ENCODE measurements at regions not wholly inside any gene's neighbourhood (a gene's known extent, or its start where the extent isn't known, plus 50 kb on each side); places are given as distances from the start of the nearest gene placed in this dataset.
"Not testable (repeated sequence)": the region's sequence is repeated elsewhere in the genome, so short reads cannot be mapped to it uniquely, and the experiment has no call there.

GRCh38 chr9:33623658-33624586, 99.9 kb downstream of the ANKRD18B start:
- DNase-seq (ENCODE audit: low read depth, low spot score), result peak; percentile 40

- DNase-seq (ENCODE audit: low read depth, low spot score), result not testable (repeated sequence)
These were observed 104.3 kb downstream of the ANKRD18B start for GRCh38 chr9:33628318-33628717.

GRCh38 chr9:33628865-33629410, 104.9 kb downstream of the ANKRD18B start:
- no peak for DNase-seq (ENCODE audit: low read depth, low spot score)

- DNase-seq (ENCODE audit: low read depth, low spot score), result no peak
These were observed 109.6 kb downstream of the ANKRD18B start for GRCh38 chr9:33633636-33634035.

GRCh38 chr9:33637881-33638280, 113.8 kb downstream of the ANKRD18B start:
- DNase-seq (ENCODE audit: low read depth, low spot score), result no peak

- DNase-seq (ENCODE audit: low read depth, low spot score), result no peak
These were observed 114.4 kb downstream of the ANKRD18B start for GRCh38 chr9:33638391-33638915.

- DNase-seq (ENCODE audit: low read depth, low spot score), result no peak
These were observed 121.7 kb downstream of the ANKRD18B start for GRCh38 chr9:33645706-33646105.

GRCh38 chr9:33649463-33649862, 125.4 kb downstream of the ANKRD18B start:
- no peak for DNase-seq (ENCODE audit: low read depth, low spot score)

GRCh38 chr9:33651125-33651524, 127.1 kb downstream of the ANKRD18B start:
- DNase-seq (ENCODE audit: low read depth, low spot score), result no peak

GRCh38 chr9:33659921-33660320, 135.4 kb upstream of the PRSS3 start:
- no peak for DNase-seq (ENCODE audit: low read depth, low spot score)

GRCh38 chr9:33660772-33661171, 134.6 kb upstream of the PRSS3 start:
- no peak for DNase-seq (ENCODE audit: low read depth, low spot score)

GRCh38 chr9:33661176-33661575, 134.2 kb upstream of the PRSS3 start:
- no peak for DNase-seq (ENCODE audit: low read depth, low spot score)

GRCh38 chr9:33662871-33663270, 132.5 kb upstream of the PRSS3 start:
- DNase-seq (ENCODE audit: low read depth, low spot score), result no peak

GRCh38 chr9:33676194-33676745, 119.1 kb upstream of the PRSS3 start:
- not testable (repeated sequence) for DNase-seq (ENCODE audit: low read depth, low spot score)

- DNase-seq (ENCODE audit: low read depth, low spot score), result no peak
These were observed 118.4 kb upstream of the PRSS3 start for GRCh38 chr9:33676746-33677505.

- no peak for DNase-seq (ENCODE audit: low read depth, low spot score)
These were observed 117.9 kb upstream of the PRSS3 start for GRCh38 chr9:33677506-33677809.

GRCh38 chr9:33677961-33678360, 117.4 kb upstream of the PRSS3 start:
- DNase-seq (ENCODE audit: low read depth, low spot score), result no peak

GRCh38 chr9:33682551-33682950, 112.8 kb upstream of the PRSS3 start:
- DNase-seq (ENCODE audit: low read depth, low spot score), result no peak

- no peak for DNase-seq (ENCODE audit: low read depth, low spot score)
These were observed 110.5 kb upstream of the PRSS3 start for GRCh38 chr9:33684831-33685230.

- DNase-seq (ENCODE audit: low read depth, low spot score), result no peak
These were observed 108.4 kb upstream of the PRSS3 start for GRCh38 chr9:33686942-33687341.

GRCh38 chr9:33687779-33688178, 107.6 kb upstream of the PRSS3 start:
- no peak for DNase-seq (ENCODE audit: low read depth, low spot score)

All from activated CD4-positive, CD25-positive, alpha-beta regulatory T cell treated with anti-CD3 and anti-CD28 coated beads, Interleukin-2, amount 50 U/mL, for 16 hours (primary cell).